A673 (cell line): ENCODE measurements at regions not wholly inside any gene's neighbourhood (a gene's known extent, or its start where the extent isn't known, plus 50 kb on each side); places are given as distances from the start of the nearest gene placed in this dataset.

Source experiments
- BruUV-seq: library from RNA; stranded (reverse); fragments of 400-500 nt; replicated peaks from 2 replicates; lab custom pipeline; 2021; lab: Mats Ljungman, UMichigan
- CTCF ChIA-PET: fragments of 300-600 bp; sonication (Branson Sonifier 250); formaldehyde crosslinking; loops from one replicate; lab custom pipeline; 2022; ENCODE audit warnings: antibody characterized with exemption; lab: Charles Lee
- POLR2A ChIA-PET: fragments of 300-600 bp; sonication (Branson Sonifier 250); formaldehyde crosslinking; loops from one replicate; lab custom pipeline; 2022; ENCODE audit warnings: antibody characterized with exemption; ENCODE audit not compliant: low non-redundant PET; lab: Charles Lee
- DNase-seq: peaks from one replicate; pipeline ENCODE4 v3.0.0-alpha.2; 2015; ENCODE audit warnings: low spot score
- H3K27ac ChIP-seq: fragments of 200-600 bp; sonication (generic); 2 replicates; pipeline ENCODE4 v1.5.1; 2016; ENCODE audit warnings: mixed run types, low read depth, mild to moderate bottlenecking, mixed read lengths, antibody characterized with exemption, low read length; ENCODE audit not compliant: poor library complexity, severe bottlenecking
- H3K27me3 ChIP-seq: fragments of 200-600 bp; sonication (generic); replicated peaks from 2 replicates; pipeline ENCODE4 v1.6.1; 2017; ENCODE audit warnings: mixed run types, low read depth, mild to moderate bottlenecking, mixed read lengths, antibody characterized with exemption, low read length; ENCODE audit not compliant: insufficient read depth, poor library complexity
- H3K36me3 ChIP-seq: fragments of 200-600 bp; sonication (generic); 2 replicates; pipeline ENCODE4 v1.6.1; 2016; ENCODE audit warnings: mixed run types, mild to moderate bottlenecking, mixed read lengths, antibody characterized with exemption, low read length; ENCODE audit not compliant: insufficient read depth, poor library complexity, severe bottlenecking
- H3K4me1 ChIP-seq: fragments of 200-600 bp; sonication (generic); 2 replicates; pipeline ENCODE4 v1.6.1; 2017; ENCODE audit warnings: mixed run types, mild to moderate bottlenecking, mixed read lengths, antibody characterized with exemption, low read length; ENCODE audit not compliant: insufficient read depth, poor library complexity, severe bottlenecking
- H3K4me3 ChIP-seq: fragments of 200-600 bp; sonication (generic); 2 replicates; pipeline ENCODE4 v1.5.1; 2016; ENCODE audit warnings: low read depth, mixed run types, mild to moderate bottlenecking, mixed read lengths, low read length; ENCODE audit not compliant: poor library complexity, severe bottlenecking
- H3K9me3 ChIP-seq: fragments of 200-600 bp; sonication (generic); 2 replicates; pipeline ENCODE4 v1.6.1; 2016; ENCODE audit warnings: mixed run types, low read depth, mild to moderate bottlenecking, mixed read lengths, antibody characterized with exemption, low read length; ENCODE audit not compliant: poor library complexity, severe bottlenecking
- CTCF ChIP-seq: fragments of 300-800, 200-600 bp; sonication (generic); conservative IDR thresholded peaks from 2 replicates; pipeline ENCODE4 v1.5.1; 2017; ENCODE audit warnings: low read depth, mild to moderate bottlenecking, antibody characterized with exemption, low read length, moderate library complexity, mixed read lengths
- EZH2 ChIP-seq: fragments of 200-600 bp; sonication (generic); IDR thresholded peaks from 2 replicates; pipeline ENCODE4 v1.6.1; 2017; ENCODE audit warnings: borderline replicate concordance, low read depth, mild to moderate bottlenecking, mixed read lengths, antibody characterized with exemption, low read length; ENCODE audit not compliant: poor library complexity, severe bottlenecking
- intact Hi-C: fragments of 100-400 bp; cut with micrococcal nuclease; formaldehyde crosslinking; loops from one replicate; pipeline ENCODE4 v1.10.0; 2022; ENCODE audit not compliant: unreplicated experiment

- H3K4me1 ChIP-seq: no peaks in the 10 kb centered on the region
- no peak overlapping the region for H3K27ac ChIP-seq
- DNase-seq: no peak
- H3K27me3 ChIP-seq: no peaks in the 10 kb centered on the region
- ChIA-PET CTCF (no interaction called here), POLR2A (no interaction called here)
- no peak for TF ChIP-seq CTCF
- no peak for TF ChIP-seq EZH2
- intact Hi-C loops: no loop called here
- H3K9me3 ChIP-seq: peaks cover 5% of the 10 kb centered on the region
- no TSS peak for BruUV-seq
- H3K4me3 ChIP-seq: no peak overlapping the region
- H3K36me3 ChIP-seq: no peaks in the 10 kb centered on the region
Measured at GRCh38 chr3:26381411-26381810, 241.2 kb upstream of the LRRC3B start.

GRCh38 chr3:26406636-26407035, 215.9 kb upstream of the LRRC3B start:
- CTCF ChIA-PET: no interaction called here
- intact Hi-C loops: no loop called here
- DNase-seq: no peak

GRCh38 chr3:26418553-26418952, 204.0 kb upstream of the LRRC3B start:
- intact Hi-C loops: no loop called here
- no peak overlapping the region for H3K27ac ChIP-seq
- H3K9me3 ChIP-seq: peaks cover 4% of the 10 kb centered on the region
- no peak for DNase-seq
- no peaks in the 10 kb centered on the region for H3K36me3 ChIP-seq
- TF ChIP-seq EZH2 (no peak), CTCF (no peak)
- no TSS peak for BruUV-seq
- ChIA-PET CTCF (no interaction called here), POLR2A (no interaction called here)
- H3K4me1 ChIP-seq: no peaks in the 10 kb centered on the region
- H3K4me3 ChIP-seq: no peak overlapping the region
- H3K27me3 ChIP-seq: no peaks in the 10 kb centered on the region

More at GRCh38 chr3:26406636-26407035, 215.9 kb upstream of the LRRC3B start:
- no peak overlapping the region for H3K4me3 ChIP-seq
- H3K36me3 ChIP-seq: no peaks in the 10 kb centered on the region
- H3K27me3 ChIP-seq: no peaks in the 10 kb centered on the region
- H3K27ac ChIP-seq: no peak overlapping the region
- no peak for TF ChIP-seq EZH2
- no peak for TF ChIP-seq CTCF
- H3K9me3 ChIP-seq: peaks cover 4% of the 10 kb centered on the region
- POLR2A ChIA-PET: no interaction called here
- no peaks in the 10 kb centered on the region for H3K4me1 ChIP-seq
- no TSS peak for BruUV-seq
